ENCODE measurements at regions not wholly inside any gene's neighbourhood (a gene's known extent, or its start where the extent isn't known, plus 50 kb on each side); places are given as distances from the start of the nearest gene placed in this dataset.
"Not testable (repeated sequence)": the region's sequence is repeated elsewhere in the genome, so short reads cannot be mapped to it uniquely, and the experiment has no call there.

- no peaks in the 10 kb centered on the region for H3K27me3 ChIP-seq (ENCODE audit: control insufficient read depth in 4 of 4, insufficient read depth in 4 of 4, low read length in 3 of 4)
- H3K4me1 ChIP-seq (ENCODE audit: control insufficient read depth in 4 of 4, insufficient read depth in 4 of 4, low read length in 3 of 4), result no peaks in the 10 kb centered on the region
- TF ChIP-seq SP1 (IDR thresholded peaks at IDR 0.05), result peak; percentile 46
- peak; percentile 9 to 24 for TF ChIP-seq RXRA (IDR thresholded peaks at IDR 0.05)
- peak; percentile 27 for TF ChIP-seq YY1 (IDR thresholded peaks at IDR 0.05)
- no peak for TF ChIP-seq REST (IDR thresholded peaks at IDR 0.05)
- peak in 1 of 2 donors; percentile 14 for TF ChIP-seq HNF4A (conservative IDR thresholded peaks at IDR 0.05)
- no peak overlapping the region for H3K27ac ChIP-seq (ENCODE audit: low read depth in 1 of 2, low read length in 2 of 2)
- peaks cover 0 to 2% (median 0%) of the 10 kb centered on the region in 4 donors for H3K9me3 ChIP-seq (ENCODE audit: control insufficient read depth in 4 of 4, low read length in 3 of 4)
- H3K4me3 ChIP-seq (ENCODE audit: low read depth in 1 of 3, low read length in 3 of 3), result no peak overlapping the region
- 51% methylated on average over 4 of the region's 4 CpGs for WGBS
- no peak overlapping the region for H3K9ac ChIP-seq (ENCODE audit: low read depth in 1 of 2, low read length in 2 of 2)
- DNase-seq (ENCODE audit: low spot score), result peak; percentile 38
- H3K36me3 ChIP-seq (ENCODE audit: control insufficient read depth in 4 of 4, insufficient read depth in 3 of 4, low read depth in 1 of 4, low read length in 3 of 4), result no peaks in the 10 kb centered on the region
Measured at GRCh38 chr6:40138273-40138720, 204.0 kb upstream of the MOCS1 start.

GRCh38 chr6:40135491-40136072 is 201.3 kb upstream of the MOCS1 start:
- no peaks in the 10 kb centered on the region for H3K27me3 ChIP-seq (ENCODE audit: control insufficient read depth in 4 of 4, insufficient read depth in 4 of 4, low read length in 3 of 4)
- WGBS, result 83% methylated on average over 6 of the region's 6 CpGs
- DNase-seq (ENCODE audit: low spot score), result no peak

GRCh38 chr6:40133981-40134380 is 199.7 kb upstream of the MOCS1 start:
- not testable (repeated sequence) for H3K4me3 ChIP-seq (ENCODE audit: low read depth in 1 of 3, low read length in 3 of 3); H3K9me3 ChIP-seq (ENCODE audit: control insufficient read depth in 4 of 4, low read length in 3 of 4); H3K27me3 ChIP-seq (ENCODE audit: control insufficient read depth in 4 of 4, insufficient read depth in 4 of 4, low read length in 3 of 4); H3K36me3 ChIP-seq (ENCODE audit: control insufficient read depth in 4 of 4, insufficient read depth in 3 of 4, low read depth in 1 of 4, low read length in 3 of 4); DNase-seq (ENCODE audit: low spot score); H3K9ac ChIP-seq (ENCODE audit: low read depth in 1 of 2, low read length in 2 of 2); H3K27ac ChIP-seq (ENCODE audit: low read depth in 1 of 2, low read length in 2 of 2); H3K4me1 ChIP-seq (ENCODE audit: control insufficient read depth in 4 of 4, insufficient read depth in 4 of 4, low read length in 3 of 4)
- WGBS, result 97% methylated on average over 20 of the region's 20 CpGs

More at GRCh38 chr6:40135491-40136072, 201.3 kb upstream of the MOCS1 start:
- H3K27ac ChIP-seq (ENCODE audit: low read depth in 1 of 2, low read length in 2 of 2), result no peak overlapping the region
- no peak overlapping the region for H3K9ac ChIP-seq (ENCODE audit: low read depth in 1 of 2, low read length in 2 of 2)
- no peaks in the 10 kb centered on the region for H3K4me1 ChIP-seq (ENCODE audit: control insufficient read depth in 4 of 4, insufficient read depth in 4 of 4, low read length in 3 of 4)
- TF ChIP-seq MAX (IDR thresholded peaks at IDR 0.05), result no peak
- TF ChIP-seq RXRA (IDR thresholded peaks at IDR 0.05), result no peak
- TF ChIP-seq TAF1 (conservative IDR thresholded peaks at IDR 0.05), result no peak
- TF ChIP-seq NR2F2 (IDR thresholded peaks at IDR 0.05), result no peak
- TF ChIP-seq EGR1 (IDR thresholded peaks at IDR 0.05; ENCODE audit: low read depth in 2 of 2), result no peak
- no peak for TF ChIP-seq HNF4G (IDR thresholded peaks at IDR 0.05)
- TF ChIP-seq CTCF (IDR thresholded peaks at IDR 0.05; ENCODE audit: low read depth, low read length, missing input control), result no peak
- H3K36me3 ChIP-seq (ENCODE audit: control insufficient read depth in 4 of 4, insufficient read depth in 3 of 4, low read depth in 1 of 4, low read length in 3 of 4), result no peaks in the 10 kb centered on the region
- H3K4me3 ChIP-seq (ENCODE audit: low read depth in 1 of 3, low read length in 3 of 3), result no peak overlapping the region
- H3K9me3 ChIP-seq (ENCODE audit: control insufficient read depth in 4 of 4, low read length in 3 of 4), result peaks cover 0 to 2% (median 0%) of the 10 kb centered on the region in 4 donors
